GM12878 (cell line): ENCODE measurements at regions not wholly inside any gene's neighbourhood (a gene's known extent, or its start where the extent isn't known, plus 50 kb on each side); places are given as distances from the start of the nearest gene placed in this dataset.

Experiments
- EP300 ChIP-seq, 2 experiments: fragments of 150-350 bp in 1 of 2; IDR thresholded peaks; 2 replicates each; pipeline ENCODE4 v1.6.1; 2011 to 2012; ENCODE audit warnings: low read depth in 2 of 2, low read length in 2 of 2, borderline replicate concordance in 1 of 2, improper control_type of control experiment in 1 of 2, inconsistent platforms in 1 of 2; ENCODE audit not compliant: control insufficient read depth in 1 of 2
- MYB ChIP-seq: fragments of 150-350 bp; IDR thresholded peaks from 2 replicates; pipeline ENCODE4 v1.6.1; 2014; ENCODE audit warnings: mild to moderate bottlenecking, low read depth, low read length, borderline replicate concordance
- PAX5 ChIP-seq: IDR thresholded peaks from 2 replicates; pipeline ENCODE4 v1.6.1; 2011; ENCODE audit warnings: low read depth, low read length, borderline replicate concordance
- RAD21 ChIP-seq: IDR thresholded peaks from 2 replicates; pipeline ENCODE4 v1.6.1; 2011; ENCODE audit warnings: mild to moderate bottlenecking, low read depth, low read length, moderate library complexity; ENCODE audit not compliant: insufficient read depth
- SREBF1 ChIP-seq: IDR thresholded peaks from 2 replicates; pipeline ENCODE4 v1.6.1; 2012; ENCODE audit warnings: mild to moderate bottlenecking, low read length
- TBL1XR1 ChIP-seq: IDR thresholded peaks from 2 replicates; pipeline ENCODE4 v1.6.1; 2012; ENCODE audit warnings: low read depth, low read length, improper control_type of control experiment
- TF ChIP-seq, protein P1 (sequence below): fragments of 450-650 bp; formaldehyde crosslinking; IDR thresholded peaks from 2 replicates; pipeline ENCODE4 v1.4.0; 2022; ENCODE audit warnings: mild to moderate bottlenecking, moderate library complexity
- TF ChIP-seq, protein P2 (sequence below): IDR thresholded peaks from 2 replicates; pipeline ENCODE4 v1.6.1; 2012; ENCODE audit warnings: improper control_type of control experiment, low read depth, low read length; ENCODE audit not compliant: insufficient replicate concordance

DNA sequence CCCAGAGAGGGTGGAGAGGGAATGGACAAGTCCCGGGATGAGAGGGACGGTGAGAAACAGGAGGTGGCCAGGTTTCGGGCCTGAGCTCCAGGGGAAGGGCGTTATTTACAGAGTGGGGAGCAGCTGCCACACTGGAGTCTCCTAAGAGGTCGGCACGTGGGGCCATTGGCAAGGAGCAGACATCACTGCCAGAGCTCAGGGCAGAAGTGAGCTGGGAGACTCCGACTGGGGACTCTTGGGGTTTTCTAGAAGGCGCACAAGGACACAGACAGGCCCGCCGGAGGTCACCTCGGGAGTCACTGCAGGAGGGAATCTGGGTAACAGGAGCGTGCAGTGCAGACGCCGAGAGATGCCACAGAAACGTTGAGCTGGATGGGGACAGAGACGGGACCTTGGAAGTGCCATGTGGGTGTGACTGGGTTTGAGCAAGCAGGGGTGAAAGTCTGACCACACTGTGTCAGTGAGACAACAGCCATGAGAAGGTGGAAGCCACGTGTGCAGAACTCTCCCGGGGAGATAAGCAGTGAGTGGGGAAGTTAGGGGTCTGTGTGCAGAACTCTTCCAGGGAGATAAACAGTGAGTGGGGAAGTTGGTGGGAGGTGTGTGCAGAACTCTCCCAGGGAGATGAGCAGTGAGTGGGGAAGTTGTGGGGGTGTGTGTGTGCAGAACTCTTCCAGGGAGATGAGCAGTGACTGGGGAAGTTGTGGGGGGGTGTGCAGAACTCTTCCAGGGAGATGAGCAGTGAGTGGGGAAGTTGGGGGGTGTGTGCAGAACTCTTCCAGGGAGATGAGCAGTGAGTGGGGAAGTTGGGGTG is 187.5 kb downstream of the SHANK2 start (continued):
- TF ChIP-seq, protein P1, sequence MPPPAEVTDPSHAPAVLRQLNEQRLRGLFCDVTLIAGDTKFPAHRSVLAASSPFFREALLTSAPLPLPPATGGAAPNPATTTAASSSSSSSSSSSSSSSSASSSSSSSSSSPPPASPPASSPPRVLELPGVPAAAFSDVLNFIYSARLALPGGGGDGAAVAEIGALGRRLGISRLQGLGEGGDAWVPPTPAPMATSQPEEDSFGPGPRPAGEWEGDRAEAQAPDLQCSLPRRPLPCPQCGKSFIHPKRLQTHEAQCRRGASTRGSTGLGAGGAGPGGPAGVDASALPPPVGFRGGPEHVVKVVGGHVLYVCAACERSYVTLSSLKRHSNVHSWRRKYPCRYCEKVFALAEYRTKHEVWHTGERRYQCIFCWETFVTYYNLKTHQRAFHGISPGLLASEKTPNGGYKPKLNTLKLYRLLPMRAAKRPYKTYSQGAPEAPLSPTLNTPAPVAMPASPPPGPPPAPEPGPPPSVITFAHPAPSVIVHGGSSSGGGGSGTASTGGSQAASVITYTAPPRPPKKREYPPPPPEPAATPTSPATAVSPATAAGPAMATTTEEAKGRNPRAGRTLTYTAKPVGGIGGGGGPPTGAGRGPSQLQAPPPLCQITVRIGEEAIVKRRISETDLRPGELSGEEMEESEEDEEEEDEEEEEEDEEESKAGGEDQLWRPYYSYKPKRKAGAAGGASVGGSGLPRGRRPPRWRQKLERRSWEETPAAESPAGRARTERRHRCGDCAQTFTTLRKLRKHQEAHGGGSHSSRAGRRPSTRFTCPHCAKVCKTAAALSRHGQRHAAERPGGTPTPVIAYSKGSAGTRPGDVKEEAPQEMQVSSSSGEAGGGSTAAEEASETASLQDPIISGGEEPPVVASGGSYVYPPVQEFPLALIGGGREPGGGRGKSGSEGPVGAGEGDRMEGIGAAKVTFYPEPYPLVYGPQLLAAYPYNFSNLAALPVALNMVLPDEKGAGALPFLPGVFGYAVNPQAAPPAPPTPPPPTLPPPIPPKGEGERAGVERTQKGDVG (CRISPR knock-in tag), result no peak
- TF ChIP-seq SREBF1 (no peak), PAX5 (no peak), MYB (no peak), RAD21 (no peak), TBL1XR1 (no peak), EP300 (IDR thresholded peaks at IDR 0.05; ENCODE audit: borderline replicate concordance in 1 of 2, control insufficient read depth in 1 of 2, low read depth in 2 of 2, low read length in 2 of 2) (no peak)
- TF ChIP-seq, protein P2, sequence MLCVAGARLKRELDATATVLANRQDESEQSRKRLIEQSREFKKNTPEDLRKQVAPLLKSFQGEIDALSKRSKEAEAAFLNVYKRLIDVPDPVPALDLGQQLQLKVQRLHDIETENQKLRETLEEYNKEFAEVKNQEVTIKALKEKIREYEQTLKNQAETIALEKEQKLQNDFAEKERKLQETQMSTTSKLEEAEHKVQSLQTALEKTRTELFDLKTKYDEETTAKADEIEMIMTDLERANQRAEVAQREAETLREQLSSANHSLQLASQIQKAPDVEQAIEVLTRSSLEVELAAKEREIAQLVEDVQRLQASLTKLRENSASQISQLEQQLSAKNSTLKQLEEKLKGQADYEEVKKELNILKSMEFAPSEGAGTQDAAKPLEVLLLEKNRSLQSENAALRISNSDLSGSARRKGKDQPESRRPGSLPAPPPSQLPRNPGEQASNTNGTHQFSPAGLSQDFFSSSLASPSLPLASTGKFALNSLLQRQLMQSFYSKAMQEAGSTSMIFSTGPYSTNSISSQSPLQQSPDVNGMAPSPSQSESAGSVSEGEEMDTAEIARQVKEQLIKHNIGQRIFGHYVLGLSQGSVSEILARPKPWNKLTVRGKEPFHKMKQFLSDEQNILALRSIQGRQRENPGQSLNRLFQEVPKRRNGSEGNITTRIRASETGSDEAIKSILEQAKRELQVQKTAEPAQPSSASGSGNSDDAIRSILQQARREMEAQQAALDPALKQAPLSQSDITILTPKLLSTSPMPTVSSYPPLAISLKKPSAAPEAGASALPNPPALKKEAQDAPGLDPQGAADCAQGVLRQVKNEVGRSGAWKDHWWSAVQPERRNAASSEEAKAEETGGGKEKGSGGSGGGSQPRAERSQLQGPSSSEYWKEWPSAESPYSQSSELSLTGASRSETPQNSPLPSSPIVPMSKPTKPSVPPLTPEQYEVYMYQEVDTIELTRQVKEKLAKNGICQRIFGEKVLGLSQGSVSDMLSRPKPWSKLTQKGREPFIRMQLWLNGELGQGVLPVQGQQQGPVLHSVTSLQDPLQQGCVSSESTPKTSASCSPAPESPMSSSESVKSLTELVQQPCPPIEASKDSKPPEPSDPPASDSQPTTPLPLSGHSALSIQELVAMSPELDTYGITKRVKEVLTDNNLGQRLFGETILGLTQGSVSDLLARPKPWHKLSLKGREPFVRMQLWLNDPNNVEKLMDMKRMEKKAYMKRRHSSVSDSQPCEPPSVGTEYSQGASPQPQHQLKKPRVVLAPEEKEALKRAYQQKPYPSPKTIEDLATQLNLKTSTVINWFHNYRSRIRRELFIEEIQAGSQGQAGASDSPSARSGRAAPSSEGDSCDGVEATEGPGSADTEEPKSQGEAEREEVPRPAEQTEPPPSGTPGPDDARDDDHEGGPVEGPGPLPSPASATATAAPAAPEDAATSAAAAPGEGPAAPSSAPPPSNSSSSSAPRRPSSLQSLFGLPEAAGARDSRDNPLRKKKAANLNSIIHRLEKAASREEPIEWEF, result no peak
